GM23338 (cell line): ENCODE measurements at regions not wholly inside any gene's neighbourhood (a gene's known extent, or its start where the extent isn't known, plus 50 kb on each side); places are given as distances from the start of the nearest gene placed in this dataset.

Experiments used
- ATAC-seq: fragments of 200-7000 bp; cut with Tn5 transposase; 3 replicates; pipeline ENCODE4 v1.9.1; 2020
- DNase-seq: peaks from one replicate; pipeline ENCODE4 v3.0.0-alpha.2; 2015; ENCODE audit warnings: low spot score
- H2AFZ ChIP-seq: fragments of 200-600 bp; sonication (generic); 2 replicates; pipeline ENCODE4 v1.8.0; 2016; ENCODE audit warnings: antibody characterized with exemption, mild to moderate bottlenecking, moderate library complexity
- H3F3A ChIP-seq: fragments of 200-600 bp; sonication (generic); replicated peaks from 2 replicates; pipeline ENCODE4 v1.8.0; 2017; ENCODE audit warnings: antibody characterized with exemption, mixed run types, low read depth
- H3K27ac ChIP-seq: fragments of 200-600 bp; sonication (generic); 2 replicates; pipeline ENCODE4 v1.6.1; 2016; ENCODE audit warnings: low read depth
- H3K27me3 ChIP-seq: fragments of 200-600 bp; sonication (generic); 2 replicates; pipeline ENCODE4 v1.8.0; 2016; ENCODE audit warnings: mild to moderate bottlenecking, mixed run types, moderate library complexity; ENCODE audit not compliant: insufficient read depth
- H3K36me3 ChIP-seq: fragments of 200-600 bp; sonication (generic); 2 replicates; pipeline ENCODE4 v1.8.0; 2016; ENCODE audit warnings: mild to moderate bottlenecking; ENCODE audit not compliant: insufficient read depth
- H3K4me1 ChIP-seq: fragments of 200-600 bp; sonication (generic); 2 replicates; pipeline ENCODE4 v1.8.0; 2016; ENCODE audit warnings: mild to moderate bottlenecking, moderate library complexity; ENCODE audit not compliant: insufficient read depth
- H3K4me2 ChIP-seq: fragments of 200-600 bp; sonication (generic); 2 replicates; pipeline ENCODE4 v1.7.1; 2017; ENCODE audit warnings: mixed run types
- H3K4me3 ChIP-seq: fragments of 200-600 bp; sonication (generic); 2 replicates; pipeline ENCODE4 v1.6.1; 2016; ENCODE audit warnings: mixed run types
- H3K79me2 ChIP-seq: fragments of 200-600 bp; sonication (generic); replicated peaks from 2 replicates; pipeline ENCODE4 v1.8.0; 2017; ENCODE audit warnings: mild to moderate bottlenecking; ENCODE audit not compliant: insufficient read depth
- H3K9me2 ChIP-seq: fragments of 200-600 bp; sonication (generic); 2 replicates; pipeline ENCODE4 v1.8.0; 2017; ENCODE audit not compliant: insufficient read depth
- H4K20me1 ChIP-seq: fragments of 200-600 bp; sonication (generic); replicated peaks from 2 replicates; pipeline ENCODE4 v1.8.0; 2017; ENCODE audit warnings: mild to moderate bottlenecking; ENCODE audit not compliant: insufficient read depth
- H3K27ac Mint-ChIP-seq: 2 replicates; pipeline ENCODE4 v1.8.0; 2020; ENCODE audit warnings: inconsistent platforms, mild to moderate bottlenecking, moderate library complexity, mixed read lengths
- H3K27me3 Mint-ChIP-seq: 3 replicates; pipeline ENCODE4 v1.8.0; 2022; ENCODE audit warnings: low read depth, mild to moderate bottlenecking, moderate library complexity, mixed read lengths, inconsistent platforms; ENCODE audit not compliant: insufficient read depth, poor library complexity
- H3K36me3 Mint-ChIP-seq: 3 replicates; pipeline ENCODE4 v1.8.0; 2021; ENCODE audit warnings: low read depth, mild to moderate bottlenecking, inconsistent platforms, moderate library complexity, mixed read lengths
- H3K4me1 Mint-ChIP-seq: 3 replicates; pipeline ENCODE4 v1.8.0; 2020; ENCODE audit warnings: mild to moderate bottlenecking, inconsistent platforms, mixed read lengths
- H3K4me3 Mint-ChIP-seq: 3 replicates; pipeline ENCODE4 v1.8.0; 2021; ENCODE audit warnings: moderate library complexity, mild to moderate bottlenecking, inconsistent platforms, mixed read lengths
- H3K9me3 Mint-ChIP-seq: 3 replicates; pipeline ENCODE4 v1.8.0; 2020; ENCODE audit warnings: moderate library complexity, mild to moderate bottlenecking, inconsistent platforms, mixed read lengths
- CREB1 ChIP-seq: fragments of 250-450 bp; sonication (Bioruptor Pico); IDR thresholded peaks from 2 replicates; pipeline ENCODE4 v1.5.0; 2020; ENCODE audit warnings: low read depth, mild to moderate bottlenecking, moderate library complexity
- NANOG ChIP-seq: IDR thresholded peaks from 2 replicates; pipeline ENCODE4 v1.6.1; 2016; ENCODE audit warnings: antibody characterized with exemption, borderline replicate concordance
- POLR2AphosphoS5 ChIP-seq: IDR thresholded peaks from 2 replicates; pipeline ENCODE4 v1.6.1; 2016; ENCODE audit warnings: antibody characterized with exemption, low read depth
- STAT1 ChIP-seq: IDR thresholded peaks from one replicate; pipeline ENCODE4 v1.6.1; 2016; ENCODE audit warnings: antibody characterized with exemption; ENCODE audit not compliant: unreplicated experiment
- ZNF114 ChIP-seq: fragments of 250-450 bp; sonication (Bioruptor Pico); IDR thresholded peaks from 2 replicates; pipeline ENCODE4 v1.5.0; 2020; ENCODE audit warnings: mild to moderate bottlenecking, moderate library complexity
- ZNF331 ChIP-seq: fragments of 250-450 bp; sonication (Bioruptor Pico); IDR thresholded peaks from 2 replicates; pipeline ENCODE4 v1.5.0; 2020; ENCODE audit warnings: low read depth, mild to moderate bottlenecking, moderate library complexity
- TF ChIP-seq, protein P1 (sequence below): fragments of 250-450 bp; sonication (Bioruptor Pico); IDR thresholded peaks from 2 replicates; pipeline ENCODE4 v1.5.0; 2020; ENCODE audit warnings: mild to moderate bottlenecking, moderate library complexity
- TF ChIP-seq, protein P2 (sequence below), 2 experiments: fragments of 200-600 bp in 1 of 2; sonication (generic) in 1 of 2; conservative IDR thresholded peaks; 2 replicates each; pipeline versions ENCODE4 v1.5.1 to v1.6.1; 2016 to 2017; ENCODE audit warnings: antibody characterized with exemption in 2 of 2, low read depth in 2 of 2, mild to moderate bottlenecking in 2 of 2, moderate library complexity in 1 of 2

DNA sequence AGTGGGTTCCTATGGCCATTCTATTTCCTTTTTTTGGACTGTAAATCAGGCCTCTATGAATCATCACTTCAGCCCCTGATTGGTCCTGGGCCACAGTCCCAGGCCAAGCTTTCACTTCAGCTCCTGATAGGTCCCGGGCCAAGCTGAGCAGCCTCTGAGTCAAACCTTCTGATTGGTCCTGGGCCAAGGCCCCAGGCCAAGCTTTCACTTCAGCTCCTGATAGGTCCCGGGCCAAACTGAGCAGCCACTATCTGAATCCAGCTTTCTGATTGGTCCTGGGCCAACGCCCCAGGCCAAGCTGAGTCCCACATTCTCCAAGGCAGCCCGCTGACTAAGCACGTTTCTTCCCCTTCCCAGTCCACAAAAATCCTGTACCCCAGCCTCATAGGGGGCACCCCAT, 1972.9 kb upstream of the ACO1 start (continued):
- TF ChIP-seq, protein P1, sequence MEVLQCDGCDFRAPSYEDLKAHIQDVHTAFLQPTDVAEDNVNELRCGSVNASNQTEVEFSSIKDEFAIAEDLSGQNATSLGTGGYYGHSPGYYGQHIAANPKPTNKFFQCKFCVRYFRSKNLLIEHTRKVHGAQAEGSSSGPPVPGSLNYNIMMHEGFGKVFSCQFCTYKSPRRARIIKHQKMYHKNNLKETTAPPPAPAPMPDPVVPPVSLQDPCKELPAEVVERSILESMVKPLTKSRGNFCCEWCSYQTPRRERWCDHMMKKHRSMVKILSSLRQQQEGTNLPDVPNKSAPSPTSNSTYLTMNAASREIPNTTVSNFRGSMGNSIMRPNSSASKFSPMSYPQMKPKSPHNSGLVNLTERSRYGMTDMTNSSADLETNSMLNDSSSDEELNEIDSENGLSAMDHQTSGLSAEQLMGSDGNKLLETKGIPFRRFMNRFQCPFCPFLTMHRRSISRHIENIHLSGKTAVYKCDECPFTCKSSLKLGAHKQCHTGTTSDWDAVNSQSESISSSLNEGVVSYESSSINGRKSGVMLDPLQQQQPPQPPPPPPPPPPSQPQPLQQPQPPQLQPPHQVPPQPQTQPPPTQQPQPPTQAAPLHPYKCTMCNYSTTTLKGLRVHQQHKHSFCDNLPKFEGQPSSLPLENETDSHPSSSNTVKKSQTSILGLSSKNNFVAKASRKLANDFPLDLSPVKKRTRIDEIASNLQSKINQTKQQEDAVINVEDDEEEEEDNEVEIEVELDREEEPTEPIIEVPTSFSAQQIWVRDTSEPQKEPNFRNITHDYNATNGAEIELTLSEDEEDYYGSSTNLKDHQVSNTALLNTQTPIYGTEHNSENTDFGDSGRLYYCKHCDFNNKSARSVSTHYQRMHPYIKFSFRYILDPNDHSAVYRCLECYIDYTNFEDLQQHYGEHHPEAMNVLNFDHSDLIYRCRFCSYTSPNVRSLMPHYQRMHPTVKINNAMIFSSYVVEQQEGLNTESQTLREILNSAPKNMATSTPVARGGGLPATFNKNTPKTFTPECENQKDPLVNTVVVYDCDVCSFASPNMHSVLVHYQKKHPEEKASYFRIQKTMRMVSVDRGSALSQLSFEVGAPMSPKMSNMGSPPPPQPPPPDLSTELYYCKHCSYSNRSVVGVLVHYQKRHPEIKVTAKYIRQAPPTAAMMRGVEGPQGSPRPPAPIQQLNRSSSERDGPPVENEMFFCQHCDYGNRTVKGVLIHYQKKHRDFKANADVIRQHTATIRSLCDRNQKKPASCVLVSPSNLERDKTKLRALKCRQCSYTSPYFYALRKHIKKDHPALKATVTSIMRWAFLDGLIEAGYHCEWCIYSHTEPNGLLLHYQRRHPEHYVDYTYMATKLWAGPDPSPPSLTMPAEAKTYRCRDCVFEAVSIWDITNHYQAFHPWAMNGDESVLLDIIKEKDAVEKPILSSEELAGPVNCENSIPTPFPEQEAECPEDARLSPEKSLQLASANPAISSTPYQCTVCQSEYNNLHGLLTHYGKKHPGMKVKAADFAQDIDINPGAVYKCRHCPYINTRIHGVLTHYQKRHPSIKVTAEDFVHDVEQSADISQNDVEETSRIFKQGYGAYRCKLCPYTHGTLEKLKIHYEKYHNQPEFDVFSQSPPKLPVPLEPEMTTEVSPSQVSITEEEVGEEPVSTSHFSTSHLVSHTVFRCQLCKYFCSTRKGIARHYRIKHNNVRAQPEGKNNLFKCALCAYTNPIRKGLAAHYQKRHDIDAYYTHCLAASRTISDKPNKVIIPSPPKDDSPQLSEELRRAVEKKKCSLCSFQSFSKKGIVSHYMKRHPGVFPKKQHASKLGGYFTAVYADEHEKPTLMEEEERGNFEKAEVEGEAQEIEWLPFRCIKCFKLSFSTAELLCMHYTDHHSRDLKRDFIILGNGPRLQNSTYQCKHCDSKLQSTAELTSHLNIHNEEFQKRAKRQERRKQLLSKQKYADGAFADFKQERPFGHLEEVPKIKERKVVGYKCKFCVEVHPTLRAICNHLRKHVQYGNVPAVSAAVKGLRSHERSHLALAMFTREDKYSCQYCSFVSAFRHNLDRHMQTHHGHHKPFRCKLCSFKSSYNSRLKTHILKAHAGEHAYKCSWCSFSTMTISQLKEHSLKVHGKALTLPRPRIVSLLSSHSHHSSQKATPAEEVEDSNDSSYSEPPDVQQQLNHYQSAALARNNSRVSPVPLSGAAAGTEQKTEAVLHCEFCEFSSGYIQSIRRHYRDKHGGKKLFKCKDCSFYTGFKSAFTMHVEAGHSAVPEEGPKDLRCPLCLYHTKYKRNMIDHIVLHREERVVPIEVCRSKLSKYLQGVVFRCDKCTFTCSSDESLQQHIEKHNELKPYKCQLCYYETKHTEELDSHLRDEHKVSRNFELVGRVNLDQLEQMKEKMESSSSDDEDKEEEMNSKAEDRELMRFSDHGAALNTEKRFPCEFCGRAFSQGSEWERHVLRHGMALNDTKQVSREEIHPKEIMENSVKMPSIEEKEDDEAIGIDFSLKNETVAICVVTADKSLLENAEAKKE (CRISPR knock-in tag) = no peak
- TF ChIP-seq ZNF114 (CRISPR knock-in tag) = no peak
- no peak for TF ChIP-seq CREB1 (CRISPR knock-in tag)
- TF ChIP-seq STAT1 = no peak
- no peak for TF ChIP-seq ZNF331

- Mint-ChIP-seq H3K27me3 (no peaks in the 10 kb centered on the region), H3K9me3 (no peaks in the 10 kb centered on the region), H3K4me3 (no peak overlapping the region), H3K36me3 (no peaks in the 10 kb centered on the region), H3K27ac (no peak overlapping the region), H3K4me1 (no peaks in the 10 kb centered on the region)
- no peaks in the 10 kb centered on the region for H3K36me3 ChIP-seq
- H2AFZ ChIP-seq = no peak overlapping the region
- no peaks in the 10 kb centered on the region for H3F3A ChIP-seq
- DNase-seq = no peak
- no peak for ATAC-seq
- no peaks in the 10 kb centered on the region for H4K20me1 ChIP-seq
- no peak for TF ChIP-seq POLR2AphosphoS5
- TF ChIP-seq ZNF114 (CRISPR knock-in tag) = no peak
- TF ChIP-seq, protein P1 (CRISPR knock-in tag) = no peak
- no peak for TF ChIP-seq NANOG
- TF ChIP-seq, protein P2, sequence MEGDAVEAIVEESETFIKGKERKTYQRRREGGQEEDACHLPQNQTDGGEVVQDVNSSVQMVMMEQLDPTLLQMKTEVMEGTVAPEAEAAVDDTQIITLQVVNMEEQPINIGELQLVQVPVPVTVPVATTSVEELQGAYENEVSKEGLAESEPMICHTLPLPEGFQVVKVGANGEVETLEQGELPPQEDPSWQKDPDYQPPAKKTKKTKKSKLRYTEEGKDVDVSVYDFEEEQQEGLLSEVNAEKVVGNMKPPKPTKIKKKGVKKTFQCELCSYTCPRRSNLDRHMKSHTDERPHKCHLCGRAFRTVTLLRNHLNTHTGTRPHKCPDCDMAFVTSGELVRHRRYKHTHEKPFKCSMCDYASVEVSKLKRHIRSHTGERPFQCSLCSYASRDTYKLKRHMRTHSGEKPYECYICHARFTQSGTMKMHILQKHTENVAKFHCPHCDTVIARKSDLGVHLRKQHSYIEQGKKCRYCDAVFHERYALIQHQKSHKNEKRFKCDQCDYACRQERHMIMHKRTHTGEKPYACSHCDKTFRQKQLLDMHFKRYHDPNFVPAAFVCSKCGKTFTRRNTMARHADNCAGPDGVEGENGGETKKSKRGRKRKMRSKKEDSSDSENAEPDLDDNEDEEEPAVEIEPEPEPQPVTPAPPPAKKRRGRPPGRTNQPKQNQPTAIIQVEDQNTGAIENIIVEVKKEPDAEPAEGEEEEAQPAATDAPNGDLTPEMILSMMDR (conservative IDR thresholded peaks at IDR 0.05; ENCODE audit: low read depth in 2 of 2) = no peak
- no peak for TF ChIP-seq CREB1 (CRISPR knock-in tag)
- no peak overlapping the region for H3K4me3 ChIP-seq
- H3K27ac ChIP-seq = no peak overlapping the region
- H3K4me2 ChIP-seq = no peak overlapping the region
- no peaks in the 10 kb centered on the region for H3K4me1 ChIP-seq
- H3K9me2 ChIP-seq = peaks cover 7% of the 10 kb centered on the region; the same call in 1 of the 2 replicates
- H3K27me3 ChIP-seq = no peaks in the 10 kb centered on the region
- H3K79me2 ChIP-seq = no peaks in the 10 kb centered on the region
These were observed 1925.3 kb upstream of the ACO1 start for GRCh38 chr9:30459156-30459555.
